Mesendoderm (in vitro differentiated cells): ENCODE measurements at regions not wholly inside any gene's neighbourhood (a gene's known extent, or its start where the extent isn't known, plus 50 kb on each side); places are given as distances from the start of the nearest gene placed in this dataset.

ENCODE experiments used
- DNase-seq: peaks from one replicate; pipeline ENCODE4 v3.0.0; 2013
- H2AK5ac ChIP-seq: 2 replicates; pipeline ENCODE4 v1.6.1; 2013; ENCODE audit warnings: low read length, inconsistent platforms
- H2BK120ac ChIP-seq: 2 replicates; pipeline ENCODE4 v1.6.1; 2013; ENCODE audit warnings: low read depth, mild to moderate bottlenecking, low read length, moderate library complexity, mixed read lengths
- H2BK15ac ChIP-seq: replicated peaks from 2 replicates; pipeline ENCODE4 v1.6.1; 2013; ENCODE audit warnings: low read depth, mild to moderate bottlenecking, moderate library complexity
- H2BK5ac ChIP-seq: 2 replicates; pipeline ENCODE4 v1.6.1; 2013; ENCODE audit warnings: low read length, inconsistent platforms
- H3K18ac ChIP-seq: 2 replicates; pipeline ENCODE4 v1.6.1; 2013; ENCODE audit warnings: mild to moderate bottlenecking, low read length, mixed read lengths
- H3K23ac ChIP-seq: one replicate; pipeline ENCODE4 v1.6.1; 2013; ENCODE audit warnings: low read length
- H3K27ac ChIP-seq: 2 replicates; pipeline ENCODE4 v1.5.1; 2013; ENCODE audit warnings: low read depth, mild to moderate bottlenecking, inconsistent platforms, low read length, moderate library complexity
- H3K27me3 ChIP-seq: 2 replicates; pipeline ENCODE4 v1.6.1; 2013; ENCODE audit warnings: low read length, control low read depth, mild to moderate bottlenecking, inconsistent platforms; ENCODE audit not compliant: insufficient read depth, poor library complexity
- H3K36me3 ChIP-seq: 2 replicates; pipeline ENCODE4 v1.6.1; 2013; ENCODE audit warnings: low read length, inconsistent platforms; ENCODE audit not compliant: control insufficient read depth, insufficient read depth
- H3K4ac ChIP-seq: one replicate; pipeline ENCODE4 v1.6.1; 2013; ENCODE audit warnings: low read depth, mild to moderate bottlenecking, low read length, moderate library complexity
- H3K4me1 ChIP-seq: 2 replicates; pipeline ENCODE4 v1.6.1; 2013; ENCODE audit warnings: low read depth, low read length, inconsistent platforms; ENCODE audit not compliant: control insufficient read depth
- H3K4me2 ChIP-seq: 2 replicates; pipeline ENCODE4 v1.6.1; 2013; ENCODE audit warnings: low read length
- H3K4me3 ChIP-seq: 2 replicates; pipeline ENCODE4 v1.5.1; 2013; ENCODE audit warnings: mild to moderate bottlenecking, low read length
- H3K56ac ChIP-seq: one replicate; pipeline ENCODE4 v1.6.1; 2013; ENCODE audit warnings: low read length
- H3K79me1 ChIP-seq: 2 replicates; pipeline ENCODE4 v1.6.1; 2013; ENCODE audit warnings: low read length, inconsistent platforms
- H3K79me2 ChIP-seq: 2 replicates; pipeline ENCODE4 v1.6.1; 2013; ENCODE audit warnings: mild to moderate bottlenecking, low read length; ENCODE audit not compliant: control insufficient read depth, insufficient read depth
- H3K9ac ChIP-seq: 2 replicates; pipeline ENCODE4 v1.6.1; 2013; ENCODE audit warnings: low read length, inconsistent platforms
- H4K5ac ChIP-seq: one replicate; pipeline ENCODE4 v1.6.1; 2013; ENCODE audit warnings: low read length
- H4K8ac ChIP-seq: one replicate; pipeline ENCODE4 v1.6.1; 2013; ENCODE audit warnings: low read depth, mild to moderate bottlenecking, control low read depth, low read length, moderate library complexity
- WGBS: extraction: QIAGEN DNeasy Blood & Tissue Kit; methylation state at CpG from one replicate; pipeline ENCODE4 v1.1.7; 2013; ENCODE audit warnings: low lambda C conversion rate, missing lambda C conversion rate; ENCODE audit not compliant: insufficient coverage; ENCODE audit errors: extremely low coverage; 5-methylcytosine and 5-hydroxymethylcytosine counted together

DNA sequence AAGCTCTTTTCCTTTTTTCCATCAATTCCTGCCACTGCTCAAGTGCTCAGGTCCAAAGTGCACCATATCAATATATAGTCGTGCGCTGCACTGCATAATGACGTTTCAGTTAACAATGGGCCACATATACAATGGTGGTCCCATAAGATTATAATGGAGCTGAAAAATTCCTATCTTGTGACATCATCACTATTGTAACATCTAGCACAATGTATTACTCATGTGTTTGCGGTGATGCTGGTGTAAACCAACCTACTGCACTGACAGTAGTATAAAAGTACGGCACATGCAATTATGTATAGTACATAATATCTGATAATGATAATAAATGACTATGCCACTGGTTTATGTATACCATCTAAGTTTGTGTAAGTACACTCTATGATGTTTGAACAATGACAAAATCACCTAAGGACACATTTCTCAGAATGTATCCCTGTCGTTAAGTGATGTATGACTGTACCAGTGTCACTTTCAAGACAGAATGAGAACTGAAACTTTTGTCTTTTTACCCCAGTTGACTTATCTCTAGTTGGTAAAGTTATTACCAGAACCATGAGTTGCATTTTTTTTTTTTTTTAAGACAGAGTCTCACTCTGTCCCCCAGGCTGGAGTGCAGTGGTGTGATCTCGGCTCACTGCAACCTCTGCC, 53.7 kb upstream of the INSM2 start:
- no peaks in the 10 kb centered on the region for H3K79me1 ChIP-seq
- no peak overlapping the region for H3K4ac ChIP-seq
- no peaks in the 10 kb centered on the region for H3K79me2 ChIP-seq
- H2BK15ac ChIP-seq = no peak overlapping the region
- no peak overlapping the region for H3K4me2 ChIP-seq
- no peak overlapping the region for H3K56ac ChIP-seq
- no peak overlapping the region for H2BK120ac ChIP-seq
- no CpG with 5 or more reads among the region's 7 CpGs for WGBS
- no peak overlapping the region for H3K27ac ChIP-seq
- H4K8ac ChIP-seq = no peak overlapping the region
- H3K9ac ChIP-seq = no peak overlapping the region
- no peak overlapping the region for H2AK5ac ChIP-seq
- no peaks in the 10 kb centered on the region for H3K4me1 ChIP-seq
- no peak overlapping the region for H4K5ac ChIP-seq
- no peak overlapping the region for H3K23ac ChIP-seq
- no peaks in the 10 kb centered on the region for H3K27me3 ChIP-seq
- DNase-seq = peak; percentile 18
- no peak overlapping the region for H3K18ac ChIP-seq
- H3K36me3 ChIP-seq = no peaks in the 10 kb centered on the region
- H3K4me3 ChIP-seq = no peak overlapping the region
- no peak overlapping the region for H2BK5ac ChIP-seq

DNA sequence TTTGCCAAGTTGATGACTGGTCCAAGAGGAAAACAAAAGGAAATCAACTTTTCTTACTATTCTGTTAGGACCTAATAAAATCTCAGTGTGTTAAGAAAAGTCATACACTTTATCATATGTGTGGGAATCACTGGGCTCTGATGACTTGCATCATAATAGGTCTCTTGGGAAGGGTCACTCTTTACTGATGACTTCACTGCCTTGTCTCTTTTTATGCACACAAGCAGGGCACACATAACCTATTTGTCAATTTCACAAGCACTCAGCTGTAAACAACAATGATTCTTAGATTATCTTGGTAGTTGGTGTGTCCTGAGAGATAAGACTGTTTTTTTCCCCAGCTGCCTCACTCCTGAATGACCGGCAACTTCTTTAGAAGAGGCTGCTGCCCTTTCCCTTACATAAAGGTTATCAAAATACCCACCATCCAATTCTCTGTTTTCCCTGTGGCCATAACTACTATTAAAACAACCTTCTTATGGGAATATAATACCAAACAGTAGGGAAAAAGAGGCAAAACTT, 50.9 kb upstream of the INSM2 start:
- H3K4me1 ChIP-seq = no peaks in the 10 kb centered on the region
- H3K4me2 ChIP-seq = no peak overlapping the region
- no peak overlapping the region for H4K8ac ChIP-seq
- no peak overlapping the region for H3K23ac ChIP-seq
- no peak overlapping the region for H4K5ac ChIP-seq
- no peak overlapping the region for H3K4ac ChIP-seq
- WGBS = no CpG with 5 or more reads among the region's 1 CpG
- no peaks in the 10 kb centered on the region for H3K79me1 ChIP-seq
- H3K79me2 ChIP-seq = no peaks in the 10 kb centered on the region
- H3K9ac ChIP-seq = no peak overlapping the region
- no peaks in the 10 kb centered on the region for H3K36me3 ChIP-seq
- no peak overlapping the region for H2BK15ac ChIP-seq
- H3K27ac ChIP-seq = no peak overlapping the region
- no peak overlapping the region for H2BK120ac ChIP-seq
- H3K56ac ChIP-seq = no peak overlapping the region
- no peak for DNase-seq
- H3K18ac ChIP-seq = no peak overlapping the region
- H2AK5ac ChIP-seq = no peak overlapping the region
- H3K4me3 ChIP-seq = no peak overlapping the region
- H2BK5ac ChIP-seq = no peak overlapping the region
- no peaks in the 10 kb centered on the region for H3K27me3 ChIP-seq
